ENCODE measurements at regions not wholly inside any gene's neighbourhood (a gene's known extent, or its start where the extent isn't known, plus 50 kb on each side); places are given as distances from the start of the nearest gene placed in this dataset.

- TF ChIP-seq FOXA1 (IDR thresholded peaks at IDR 0.05; ENCODE audit: borderline replicate concordance) (no peak), HOMEZ (CRISPR knock-in tag; IDR thresholded peaks at IDR 0.05) (no peak), FOXP1 (CRISPR knock-in tag; IDR thresholded peaks at IDR 0.05) (no peak), PML (IDR thresholded peaks at IDR 0.05; ENCODE audit: low read length) (no peak), ZKSCAN1 (IDR thresholded peaks at IDR 0.05; ENCODE audit: low read depth, low read length) (no peak), ZNF644 (tag; IDR thresholded peaks at IDR 0.05; ENCODE audit: low read depth) (no peak; the same call in 1 of the 2 replicates), MITF (IDR thresholded peaks at IDR 0.05) (no peak), POLR2AphosphoS5 (IDR thresholded peaks at IDR 0.05; ENCODE audit: control insufficient read depth, insufficient read depth, low read depth, low read length) (no peak), MIER1 (IDR thresholded peaks at IDR 0.05; ENCODE audit: low read depth) (no peak), SMAD3 (CRISPR knock-in tag; conservative IDR thresholded peaks at IDR 0.05) (no peak), ATF6 (CRISPR knock-in tag; IDR thresholded peaks at IDR 0.05) (peak; percentile 48; the same call in 1 of the 2 replicates), CHAMP1 (IDR thresholded peaks at IDR 0.05) (no peak), TBL1XR1 (IDR thresholded peaks at IDR 0.05; ENCODE audit: low read length in 2 of 2) (no peak), SMAD4 (CRISPR knock-in tag; conservative IDR thresholded peaks at IDR 0.05) (peak; percentile 68), PHF20 (IDR thresholded peaks at IDR 0.05; ENCODE audit: partially characterized antibody) (peak; percentile 71), TRIM28 (IDR thresholded peaks at IDR 0.05) (no peak), ZBTB7A (IDR thresholded peaks at IDR 0.05; ENCODE audit: borderline replicate concordance, control insufficient read depth, low read depth, low read length) (no peak), ZNF23 (CRISPR knock-in tag; IDR thresholded peaks at IDR 0.05) (peak; percentile 46; the same call in 1 of the 2 replicates), KAT8 (IDR thresholded peaks at IDR 0.05; ENCODE audit: low read depth) (no peak), GATAD2B (IDR thresholded peaks at IDR 0.05; ENCODE audit: borderline replicate concordance) (peak; percentile 70; the same call in 1 of the 2 replicates), NCOA1 (IDR thresholded peaks at IDR 0.05; ENCODE audit: low read depth) (no peak)
Observed at GRCh38 chr6:7042056-7042653, 65.6 kb upstream of the RREB1 start (continued).

All from K562 (cell line).